GM23338 (cell line): ENCODE measurements at regions not wholly inside any gene's neighbourhood (a gene's known extent, or its start where the extent isn't known, plus 50 kb on each side); places are given as distances from the start of the nearest gene placed in this dataset.

Experiments
- ATAC-seq: fragments of 200-7000 bp; cut with Tn5 transposase; 3 replicates; pipeline ENCODE4 v1.9.1; 2020
- DNase-seq: peaks from one replicate; pipeline ENCODE4 v3.0.0-alpha.2; 2015; ENCODE audit warnings: low spot score
- H2AFZ ChIP-seq: fragments of 200-600 bp; sonication (generic); 2 replicates; pipeline ENCODE4 v1.8.0; 2016; ENCODE audit warnings: antibody characterized with exemption, mild to moderate bottlenecking, moderate library complexity
- H3F3A ChIP-seq: fragments of 200-600 bp; sonication (generic); replicated peaks from 2 replicates; pipeline ENCODE4 v1.8.0; 2017; ENCODE audit warnings: antibody characterized with exemption, mixed run types, low read depth
- H3K27ac ChIP-seq: fragments of 200-600 bp; sonication (generic); 2 replicates; pipeline ENCODE4 v1.6.1; 2016; ENCODE audit warnings: low read depth
- H3K27me3 ChIP-seq: fragments of 200-600 bp; sonication (generic); 2 replicates; pipeline ENCODE4 v1.8.0; 2016; ENCODE audit warnings: mild to moderate bottlenecking, mixed run types, moderate library complexity; ENCODE audit not compliant: insufficient read depth
- H3K36me3 ChIP-seq: fragments of 200-600 bp; sonication (generic); 2 replicates; pipeline ENCODE4 v1.8.0; 2016; ENCODE audit warnings: mild to moderate bottlenecking; ENCODE audit not compliant: insufficient read depth
- H3K4me1 ChIP-seq: fragments of 200-600 bp; sonication (generic); 2 replicates; pipeline ENCODE4 v1.8.0; 2016; ENCODE audit warnings: mild to moderate bottlenecking, moderate library complexity; ENCODE audit not compliant: insufficient read depth
- H3K4me2 ChIP-seq: fragments of 200-600 bp; sonication (generic); 2 replicates; pipeline ENCODE4 v1.7.1; 2017; ENCODE audit warnings: mixed run types
- H3K4me3 ChIP-seq: fragments of 200-600 bp; sonication (generic); 2 replicates; pipeline ENCODE4 v1.6.1; 2016; ENCODE audit warnings: mixed run types
- H3K79me2 ChIP-seq: fragments of 200-600 bp; sonication (generic); replicated peaks from 2 replicates; pipeline ENCODE4 v1.8.0; 2017; ENCODE audit warnings: mild to moderate bottlenecking; ENCODE audit not compliant: insufficient read depth
- H3K9me2 ChIP-seq: fragments of 200-600 bp; sonication (generic); 2 replicates; pipeline ENCODE4 v1.8.0; 2017; ENCODE audit not compliant: insufficient read depth
- H4K20me1 ChIP-seq: fragments of 200-600 bp; sonication (generic); replicated peaks from 2 replicates; pipeline ENCODE4 v1.8.0; 2017; ENCODE audit warnings: mild to moderate bottlenecking; ENCODE audit not compliant: insufficient read depth
- H3K27ac Mint-ChIP-seq: 2 replicates; pipeline ENCODE4 v1.8.0; 2020; ENCODE audit warnings: inconsistent platforms, mild to moderate bottlenecking, moderate library complexity, mixed read lengths
- H3K27me3 Mint-ChIP-seq: 3 replicates; pipeline ENCODE4 v1.8.0; 2022; ENCODE audit warnings: low read depth, mild to moderate bottlenecking, moderate library complexity, mixed read lengths, inconsistent platforms; ENCODE audit not compliant: insufficient read depth, poor library complexity
- H3K36me3 Mint-ChIP-seq: 3 replicates; pipeline ENCODE4 v1.8.0; 2021; ENCODE audit warnings: low read depth, mild to moderate bottlenecking, inconsistent platforms, moderate library complexity, mixed read lengths
- H3K4me1 Mint-ChIP-seq: 3 replicates; pipeline ENCODE4 v1.8.0; 2020; ENCODE audit warnings: mild to moderate bottlenecking, inconsistent platforms, mixed read lengths
- H3K4me3 Mint-ChIP-seq: 3 replicates; pipeline ENCODE4 v1.8.0; 2021; ENCODE audit warnings: moderate library complexity, mild to moderate bottlenecking, inconsistent platforms, mixed read lengths
- H3K9me3 Mint-ChIP-seq: 3 replicates; pipeline ENCODE4 v1.8.0; 2020; ENCODE audit warnings: moderate library complexity, mild to moderate bottlenecking, inconsistent platforms, mixed read lengths
- EZH2 ChIP-seq: fragments of 200-600 bp; sonication (generic); IDR thresholded peaks from one replicate; pipeline ENCODE4 v1.8.0; 2017; ENCODE audit warnings: antibody characterized with exemption, mild to moderate bottlenecking, low read depth; ENCODE audit not compliant: unreplicated experiment
- POLR2AphosphoS5 ChIP-seq: IDR thresholded peaks from 2 replicates; pipeline ENCODE4 v1.6.1; 2016; ENCODE audit warnings: antibody characterized with exemption, low read depth
- REST ChIP-seq: IDR thresholded peaks from one replicate; pipeline ENCODE4 v1.6.1; 2018; ENCODE audit warnings: antibody characterized with exemption; ENCODE audit not compliant: unreplicated experiment
- STAT1 ChIP-seq: IDR thresholded peaks from one replicate; pipeline ENCODE4 v1.6.1; 2016; ENCODE audit warnings: antibody characterized with exemption; ENCODE audit not compliant: unreplicated experiment
- ZNF114 ChIP-seq: fragments of 250-450 bp; sonication (Bioruptor Pico); IDR thresholded peaks from 2 replicates; pipeline ENCODE4 v1.5.0; 2020; ENCODE audit warnings: mild to moderate bottlenecking, moderate library complexity
- TF ChIP-seq, protein P1 (sequence below): fragments of 250-450 bp; sonication (Bioruptor Pico); IDR thresholded peaks from 2 replicates; pipeline ENCODE4 v1.5.0; 2020; ENCODE audit warnings: mild to moderate bottlenecking, moderate library complexity

DNA sequence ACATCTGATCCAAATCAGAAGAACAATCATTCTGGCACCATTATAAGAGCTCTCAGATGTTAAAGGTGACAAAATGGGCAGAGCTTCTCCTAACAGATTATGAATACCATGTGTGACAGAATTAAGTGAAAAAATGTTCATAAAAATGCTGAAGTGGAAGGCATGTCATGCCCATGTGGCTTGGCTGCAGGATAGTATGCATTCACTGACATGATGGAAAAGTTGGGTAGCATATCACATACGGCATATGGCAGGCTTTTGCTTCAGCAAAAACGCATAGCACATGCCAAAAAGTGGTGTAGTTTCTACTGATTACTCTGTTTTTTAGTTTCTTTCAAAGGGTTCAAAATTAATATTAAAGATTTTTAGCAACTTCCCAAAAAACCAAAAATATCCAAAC lies 731.5 kb upstream of the EPHA7 start:
- Histone ChIP-seq H3K27ac (no peak overlapping the region), H3K36me3 (no peaks in the 10 kb centered on the region), H3K4me2 (no peak overlapping the region), H3K4me3 (no peak overlapping the region), H3K79me2 (no peaks in the 10 kb centered on the region), H3K27me3 (no peaks in the 10 kb centered on the region), H3F3A (no peaks in the 10 kb centered on the region), H3K4me1 (no peaks in the 10 kb centered on the region), H2AFZ (no peak overlapping the region), H3K9me2 (no peaks in the 10 kb centered on the region), H4K20me1 (no peaks in the 10 kb centered on the region)
- DNase-seq = no peak
- H3K4me3 Mint-ChIP-seq = no peak overlapping the region
- no peaks in the 10 kb centered on the region for H3K9me3 Mint-ChIP-seq
- no peaks in the 10 kb centered on the region for H3K36me3 Mint-ChIP-seq
- H3K27ac Mint-ChIP-seq = no peak overlapping the region
- ATAC-seq = no peak
- no peaks in the 10 kb centered on the region for H3K27me3 Mint-ChIP-seq
- TF ChIP-seq POLR2AphosphoS5 (no peak), REST (no peak), ZNF114 (no peak), EZH2 (no peak), STAT1 (no peak)
- TF ChIP-seq, protein P1, sequence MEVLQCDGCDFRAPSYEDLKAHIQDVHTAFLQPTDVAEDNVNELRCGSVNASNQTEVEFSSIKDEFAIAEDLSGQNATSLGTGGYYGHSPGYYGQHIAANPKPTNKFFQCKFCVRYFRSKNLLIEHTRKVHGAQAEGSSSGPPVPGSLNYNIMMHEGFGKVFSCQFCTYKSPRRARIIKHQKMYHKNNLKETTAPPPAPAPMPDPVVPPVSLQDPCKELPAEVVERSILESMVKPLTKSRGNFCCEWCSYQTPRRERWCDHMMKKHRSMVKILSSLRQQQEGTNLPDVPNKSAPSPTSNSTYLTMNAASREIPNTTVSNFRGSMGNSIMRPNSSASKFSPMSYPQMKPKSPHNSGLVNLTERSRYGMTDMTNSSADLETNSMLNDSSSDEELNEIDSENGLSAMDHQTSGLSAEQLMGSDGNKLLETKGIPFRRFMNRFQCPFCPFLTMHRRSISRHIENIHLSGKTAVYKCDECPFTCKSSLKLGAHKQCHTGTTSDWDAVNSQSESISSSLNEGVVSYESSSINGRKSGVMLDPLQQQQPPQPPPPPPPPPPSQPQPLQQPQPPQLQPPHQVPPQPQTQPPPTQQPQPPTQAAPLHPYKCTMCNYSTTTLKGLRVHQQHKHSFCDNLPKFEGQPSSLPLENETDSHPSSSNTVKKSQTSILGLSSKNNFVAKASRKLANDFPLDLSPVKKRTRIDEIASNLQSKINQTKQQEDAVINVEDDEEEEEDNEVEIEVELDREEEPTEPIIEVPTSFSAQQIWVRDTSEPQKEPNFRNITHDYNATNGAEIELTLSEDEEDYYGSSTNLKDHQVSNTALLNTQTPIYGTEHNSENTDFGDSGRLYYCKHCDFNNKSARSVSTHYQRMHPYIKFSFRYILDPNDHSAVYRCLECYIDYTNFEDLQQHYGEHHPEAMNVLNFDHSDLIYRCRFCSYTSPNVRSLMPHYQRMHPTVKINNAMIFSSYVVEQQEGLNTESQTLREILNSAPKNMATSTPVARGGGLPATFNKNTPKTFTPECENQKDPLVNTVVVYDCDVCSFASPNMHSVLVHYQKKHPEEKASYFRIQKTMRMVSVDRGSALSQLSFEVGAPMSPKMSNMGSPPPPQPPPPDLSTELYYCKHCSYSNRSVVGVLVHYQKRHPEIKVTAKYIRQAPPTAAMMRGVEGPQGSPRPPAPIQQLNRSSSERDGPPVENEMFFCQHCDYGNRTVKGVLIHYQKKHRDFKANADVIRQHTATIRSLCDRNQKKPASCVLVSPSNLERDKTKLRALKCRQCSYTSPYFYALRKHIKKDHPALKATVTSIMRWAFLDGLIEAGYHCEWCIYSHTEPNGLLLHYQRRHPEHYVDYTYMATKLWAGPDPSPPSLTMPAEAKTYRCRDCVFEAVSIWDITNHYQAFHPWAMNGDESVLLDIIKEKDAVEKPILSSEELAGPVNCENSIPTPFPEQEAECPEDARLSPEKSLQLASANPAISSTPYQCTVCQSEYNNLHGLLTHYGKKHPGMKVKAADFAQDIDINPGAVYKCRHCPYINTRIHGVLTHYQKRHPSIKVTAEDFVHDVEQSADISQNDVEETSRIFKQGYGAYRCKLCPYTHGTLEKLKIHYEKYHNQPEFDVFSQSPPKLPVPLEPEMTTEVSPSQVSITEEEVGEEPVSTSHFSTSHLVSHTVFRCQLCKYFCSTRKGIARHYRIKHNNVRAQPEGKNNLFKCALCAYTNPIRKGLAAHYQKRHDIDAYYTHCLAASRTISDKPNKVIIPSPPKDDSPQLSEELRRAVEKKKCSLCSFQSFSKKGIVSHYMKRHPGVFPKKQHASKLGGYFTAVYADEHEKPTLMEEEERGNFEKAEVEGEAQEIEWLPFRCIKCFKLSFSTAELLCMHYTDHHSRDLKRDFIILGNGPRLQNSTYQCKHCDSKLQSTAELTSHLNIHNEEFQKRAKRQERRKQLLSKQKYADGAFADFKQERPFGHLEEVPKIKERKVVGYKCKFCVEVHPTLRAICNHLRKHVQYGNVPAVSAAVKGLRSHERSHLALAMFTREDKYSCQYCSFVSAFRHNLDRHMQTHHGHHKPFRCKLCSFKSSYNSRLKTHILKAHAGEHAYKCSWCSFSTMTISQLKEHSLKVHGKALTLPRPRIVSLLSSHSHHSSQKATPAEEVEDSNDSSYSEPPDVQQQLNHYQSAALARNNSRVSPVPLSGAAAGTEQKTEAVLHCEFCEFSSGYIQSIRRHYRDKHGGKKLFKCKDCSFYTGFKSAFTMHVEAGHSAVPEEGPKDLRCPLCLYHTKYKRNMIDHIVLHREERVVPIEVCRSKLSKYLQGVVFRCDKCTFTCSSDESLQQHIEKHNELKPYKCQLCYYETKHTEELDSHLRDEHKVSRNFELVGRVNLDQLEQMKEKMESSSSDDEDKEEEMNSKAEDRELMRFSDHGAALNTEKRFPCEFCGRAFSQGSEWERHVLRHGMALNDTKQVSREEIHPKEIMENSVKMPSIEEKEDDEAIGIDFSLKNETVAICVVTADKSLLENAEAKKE (CRISPR knock-in tag) = no peak
- H3K4me1 Mint-ChIP-seq = no peaks in the 10 kb centered on the region
